Epithelial cell of proximal tubule (primary cell): ENCODE measurements at regions not wholly inside any gene's neighbourhood (a gene's known extent, or its start where the extent isn't known, plus 50 kb on each side); places are given as distances from the start of the nearest gene placed in this dataset.

Experiments
- DNase-seq: peaks from one replicate; pipeline ENCODE4 v3.0.0-alpha.2; 2011; ENCODE audit warnings: low read depth
- H3K4me3 ChIP-seq: 2 replicates; pipeline ENCODE4 v1.5.1; 2011; ENCODE audit warnings: low read depth, mild to moderate bottlenecking, low read length
- TF ChIP-seq, protein P1 (sequence below): conservative IDR thresholded peaks from 2 replicates; pipeline ENCODE4 v1.5.1; 2012; ENCODE audit warnings: low read depth, mild to moderate bottlenecking, low read length

DNA sequence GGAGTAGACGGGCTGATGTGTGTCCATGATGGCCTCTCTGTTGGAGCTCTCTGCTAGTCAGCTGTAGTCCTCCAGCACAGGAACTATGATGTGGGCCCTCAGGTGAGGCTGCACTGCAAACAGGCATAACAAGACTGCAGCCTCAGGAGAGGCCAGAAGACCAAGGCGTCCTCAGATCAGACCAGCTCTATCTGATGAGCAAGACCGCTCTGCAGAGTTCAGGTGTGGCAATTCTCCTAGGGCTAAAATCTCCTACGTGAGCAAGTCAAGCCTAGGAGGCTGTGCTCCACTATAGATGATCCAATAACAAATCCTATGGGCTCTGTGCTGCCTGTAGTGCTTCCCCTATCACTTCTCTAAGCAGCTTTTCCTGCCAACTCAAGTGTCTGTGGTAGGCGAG lies 633.4 kb upstream of the SYNCRIP start:
- TF ChIP-seq, protein P1, sequence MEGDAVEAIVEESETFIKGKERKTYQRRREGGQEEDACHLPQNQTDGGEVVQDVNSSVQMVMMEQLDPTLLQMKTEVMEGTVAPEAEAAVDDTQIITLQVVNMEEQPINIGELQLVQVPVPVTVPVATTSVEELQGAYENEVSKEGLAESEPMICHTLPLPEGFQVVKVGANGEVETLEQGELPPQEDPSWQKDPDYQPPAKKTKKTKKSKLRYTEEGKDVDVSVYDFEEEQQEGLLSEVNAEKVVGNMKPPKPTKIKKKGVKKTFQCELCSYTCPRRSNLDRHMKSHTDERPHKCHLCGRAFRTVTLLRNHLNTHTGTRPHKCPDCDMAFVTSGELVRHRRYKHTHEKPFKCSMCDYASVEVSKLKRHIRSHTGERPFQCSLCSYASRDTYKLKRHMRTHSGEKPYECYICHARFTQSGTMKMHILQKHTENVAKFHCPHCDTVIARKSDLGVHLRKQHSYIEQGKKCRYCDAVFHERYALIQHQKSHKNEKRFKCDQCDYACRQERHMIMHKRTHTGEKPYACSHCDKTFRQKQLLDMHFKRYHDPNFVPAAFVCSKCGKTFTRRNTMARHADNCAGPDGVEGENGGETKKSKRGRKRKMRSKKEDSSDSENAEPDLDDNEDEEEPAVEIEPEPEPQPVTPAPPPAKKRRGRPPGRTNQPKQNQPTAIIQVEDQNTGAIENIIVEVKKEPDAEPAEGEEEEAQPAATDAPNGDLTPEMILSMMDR, result no peak
- H3K4me3 ChIP-seq, result no peak overlapping the region
- no peak for DNase-seq

DNA sequence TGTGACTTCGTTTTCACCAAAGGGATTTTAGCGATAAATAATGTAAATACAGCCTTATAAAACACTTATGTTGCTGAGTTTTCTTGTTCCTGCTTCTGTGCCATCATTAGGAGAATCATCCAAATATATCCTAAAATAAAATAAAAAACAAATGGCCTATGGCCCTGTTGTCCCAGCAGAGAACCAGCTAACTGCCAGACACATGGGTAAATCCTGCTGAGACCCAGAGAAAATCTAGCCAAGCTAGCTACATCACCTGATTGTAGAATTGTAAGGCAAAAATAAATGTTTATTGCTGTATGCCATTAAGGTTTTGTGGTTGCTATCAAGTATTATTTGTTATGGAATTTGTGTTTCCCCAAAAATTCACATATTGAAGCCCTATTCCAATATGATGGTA lies 631.2 kb upstream of the SYNCRIP start:
- no peak for DNase-seq
- TF ChIP-seq, protein P1, result no peak

DNA sequence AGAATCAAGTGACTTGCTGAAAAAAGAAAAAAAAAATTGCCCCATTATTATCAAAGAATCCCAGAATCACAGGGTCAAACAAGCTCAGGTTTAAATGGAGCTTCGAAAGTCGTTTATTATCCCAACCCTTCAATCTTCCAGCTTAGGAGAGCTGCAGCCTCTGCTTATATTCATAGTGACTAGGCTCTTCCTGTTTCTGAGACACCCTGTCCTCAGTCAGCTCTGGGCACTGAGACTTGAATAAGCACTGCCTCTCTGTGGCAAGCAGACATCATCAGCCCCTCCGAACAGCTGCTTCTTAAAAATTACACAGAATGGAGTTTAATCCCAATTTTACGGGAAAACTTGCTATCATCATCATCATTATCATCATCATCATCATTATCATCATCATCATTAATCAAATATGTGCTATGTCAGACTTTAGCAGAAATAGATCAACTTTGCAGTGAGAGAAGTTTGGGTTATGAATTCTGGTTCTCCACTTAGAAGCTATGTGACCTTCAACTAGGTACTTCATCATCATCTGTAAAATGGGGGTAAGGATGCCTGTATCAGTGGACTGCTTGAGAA lies 614.0 kb upstream of the SYNCRIP start:
- TF ChIP-seq, protein P1, result no peak
- no peak overlapping the region for H3K4me3 ChIP-seq
- DNase-seq, result no peak

More for the DNA sequence above, 631.2 kb upstream of the SYNCRIP start:
- H3K4me3 ChIP-seq, result no peak overlapping the region

DNA sequence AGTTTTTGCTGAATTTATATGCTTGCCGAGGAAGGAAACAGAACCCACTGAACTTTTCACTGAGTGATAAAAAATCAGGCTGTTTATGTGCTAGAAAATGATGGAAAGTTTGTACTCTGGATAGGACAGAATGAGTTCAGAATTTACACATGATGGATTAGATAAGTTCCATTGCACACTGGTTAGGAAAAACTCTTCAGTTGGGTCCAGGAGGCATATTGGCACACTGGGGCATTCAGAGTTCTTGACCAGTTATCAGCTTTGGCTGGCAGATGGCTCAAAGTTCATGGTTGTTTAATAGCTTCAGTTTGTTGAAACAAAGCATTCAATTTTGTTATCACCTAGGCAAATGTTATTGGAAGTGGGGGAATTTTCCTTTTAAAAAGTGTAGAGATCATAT lies 613.3 kb upstream of the SYNCRIP start:
- H3K4me3 ChIP-seq, result no peak overlapping the region
- DNase-seq, result no peak
- TF ChIP-seq, protein P1, result no peak

DNA sequence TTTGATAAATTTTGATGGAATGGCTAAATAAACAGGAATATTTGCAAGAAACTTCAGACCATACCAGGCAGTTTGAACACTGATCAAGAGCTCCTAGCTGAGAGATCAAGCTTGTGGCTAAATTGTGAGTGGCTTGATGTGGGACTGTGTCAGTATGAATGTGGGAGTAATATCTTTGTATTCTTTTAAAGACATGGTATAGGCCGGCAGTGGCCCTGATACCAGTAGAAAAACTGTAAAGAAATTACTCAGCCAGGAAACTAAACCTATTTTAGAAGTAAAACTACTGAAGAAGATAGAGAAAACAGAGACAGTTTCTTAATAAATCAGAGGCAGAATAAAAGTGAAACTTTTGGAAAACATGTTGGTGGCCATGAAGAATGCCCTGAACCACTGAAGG lies 608.4 kb upstream of the SYNCRIP start:
- no peak for DNase-seq
- TF ChIP-seq, protein P1, result no peak
- H3K4me3 ChIP-seq, result no peak overlapping the region

DNA sequence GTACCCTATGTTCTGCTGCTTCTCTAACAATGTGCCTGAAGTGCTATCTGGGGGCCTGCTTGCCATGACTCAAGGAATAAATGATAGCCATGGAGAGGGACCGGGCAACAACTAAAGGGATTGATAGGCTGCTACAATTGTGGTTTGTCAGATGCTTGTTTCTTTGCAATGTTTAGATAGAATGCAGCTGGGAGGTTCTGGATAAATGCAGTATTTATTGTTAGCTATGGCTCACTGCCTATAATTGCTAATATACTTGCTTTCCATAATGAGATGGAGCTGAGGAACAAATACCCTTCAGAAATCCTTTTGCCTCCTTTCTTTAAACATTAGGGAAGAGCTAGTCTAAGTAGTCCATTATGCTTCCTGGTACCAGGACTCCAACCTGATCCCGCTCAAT lies 575.2 kb upstream of the SYNCRIP start:
- no peak for DNase-seq
- TF ChIP-seq, protein P1, result no peak
- no peak overlapping the region for H3K4me3 ChIP-seq

DNA sequence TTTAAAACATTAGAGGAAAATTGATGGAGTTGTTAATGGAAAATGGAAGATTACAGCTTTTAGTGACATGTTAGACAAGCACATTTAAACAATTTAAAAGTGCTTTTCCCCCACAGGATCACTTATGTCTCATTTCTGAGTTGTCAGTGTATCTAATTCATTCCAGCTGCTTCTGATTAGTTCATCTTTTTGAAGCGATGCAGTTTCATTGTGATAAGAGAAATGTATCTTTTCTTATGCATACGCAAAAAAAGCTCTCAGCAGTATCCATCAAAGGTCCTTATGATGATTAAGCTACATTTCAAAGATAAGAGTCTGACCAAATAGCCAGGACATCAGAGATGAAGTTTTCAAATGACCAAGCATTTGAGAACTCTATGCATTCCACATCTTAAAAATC lies 572.6 kb upstream of the SYNCRIP start:
- no peak for DNase-seq
- H3K4me3 ChIP-seq, result no peak overlapping the region
- TF ChIP-seq, protein P1, result no peak
